Tibial artery (tissue), 4 donors: ENCODE measurements at regions not wholly inside any gene's neighbourhood (a gene's known extent, or its start where the extent isn't known, plus 50 kb on each side); places are given as distances from the start of the nearest gene placed in this dataset.

Source experiments
- DNase-seq, 2 donors: peaks; one replicate each; pipeline ENCODE4 v3.0.0-alpha.2; 2019
- H3K27ac ChIP-seq, 2 donors: fragments of 200-600 bp; sonication (generic) in 1 of 2; 1 replicate in 1 of 2; 2 replicates in 1 of 2; pipeline ENCODE4 v1.5.1; 2018 to 2019; ENCODE audit warnings: mild to moderate bottlenecking in 1 of 2
- H3K27me3 ChIP-seq, 2 donors: fragments of 200-600 bp; sonication (generic) in 1 of 2; one replicate each; pipeline versions ENCODE4 v1.5.1 to v1.6.0; 2016 to 2019
- H3K36me3 ChIP-seq, 3 donors: fragments of 200-600 bp; sonication (generic) in 2 of 3; one replicate each; pipeline ENCODE4 v1.5.1; 2016 to 2019; ENCODE audit warnings: mild to moderate bottlenecking in 2 of 3
- H3K4me1 ChIP-seq, 4 donors: fragments of 200-600 bp; sonication (generic) in 2 of 4; 1 replicate in 3 of 4; 2 replicates in 1 of 4; pipeline ENCODE4 v1.5.1; 2016 to 2019
- H3K4me3 ChIP-seq, 2 donors: fragments of 200-600 bp; sonication (generic) in 1 of 2; 1 replicate in 1 of 2; 2 replicates in 1 of 2; pipeline ENCODE4 v1.5.1; 2018 to 2019; ENCODE audit warnings: mild to moderate bottlenecking in 2 of 2
- H3K9me3 ChIP-seq, 3 donors: fragments of 200-600 bp; sonication (generic) in 1 of 3; one replicate each; pipeline ENCODE4 v1.5.1; 2016 to 2019
- CTCF ChIP-seq, 2 experiments: fragments of 200-600 bp in 1 of 2; fragments of 450-650 bp in 1 of 2; IDR thresholded peaks; one replicate each; pipeline ENCODE4 v1.5.1; 2017 to 2019; ENCODE audit warnings: antibody characterized with exemption in 2 of 2, mild to moderate bottlenecking in 1 of 2, moderate library complexity in 1 of 2
- intact Hi-C: fragments of 100-400 bp; cut with DNase I; formaldehyde crosslinking; loops from one replicate; pipeline ENCODE4 v1.15.0; 2023; ENCODE audit warnings: low total_unique reads

- intact Hi-C loops: no loop called here
- Histone ChIP-seq H3K4me1 (no peaks in the 10 kb centered on the region), H3K27ac (no peak overlapping the region), H3K4me3 (no peak overlapping the region), H3K36me3 (no peaks in the 10 kb centered on the region), H3K9me3 (no peaks in the 10 kb centered on the region), H3K27me3 (no peaks in the 10 kb centered on the region)
- DNase-seq: no peak
- no peak for TF ChIP-seq CTCF (IDR thresholded peaks at IDR 0.05)
These were observed 162.4 kb upstream of the DUSP10 start for GRCh38 chr1:221904319-221904718.

GRCh38 chr1:221903594-221903993 lies 161.7 kb upstream of the DUSP10 start:
- no peak for TF ChIP-seq CTCF (IDR thresholded peaks at IDR 0.05)
- Histone ChIP-seq H3K4me3 (no peak overlapping the region), H3K9me3 (no peaks in the 10 kb centered on the region), H3K36me3 (no peaks in the 10 kb centered on the region), H3K27me3 (no peaks in the 10 kb centered on the region), H3K27ac (no peak overlapping the region), H3K4me1 (no peaks in the 10 kb centered on the region)
- intact Hi-C loops: no loop called here
- DNase-seq: no peak

GRCh38 chr1:221902961-221903360 lies 161.1 kb upstream of the DUSP10 start:
- intact Hi-C loops: no loop called here
- Histone ChIP-seq H3K9me3 (no peaks in the 10 kb centered on the region), H3K36me3 (no peaks in the 10 kb centered on the region), H3K4me1 (no peaks in the 10 kb centered on the region), H3K27me3 (no peaks in the 10 kb centered on the region), H3K4me3 (no peak overlapping the region), H3K27ac (no peak overlapping the region)
- no peak for DNase-seq
- TF ChIP-seq CTCF (IDR thresholded peaks at IDR 0.05): no peak

- no peak for DNase-seq
- Histone ChIP-seq H3K4me3 (no peak overlapping the region), H3K4me1 (peaks cover 0 to 12% (median 0%) of the 10 kb centered on the region in 4 donors), H3K27ac (no peak overlapping the region), H3K36me3 (no peaks in the 10 kb centered on the region), H3K9me3 (no peaks in the 10 kb centered on the region), H3K27me3 (no peaks in the 10 kb centered on the region)
- intact Hi-C loops: no loop called here
- no peak for TF ChIP-seq CTCF (IDR thresholded peaks at IDR 0.05)
These were observed 158.8 kb upstream of the DUSP10 start for GRCh38 chr1:221900678-221901077.

- Histone ChIP-seq H3K27ac (no peak overlapping the region), H3K9me3 (no peaks in the 10 kb centered on the region), H3K36me3 (no peaks in the 10 kb centered on the region), H3K4me3 (no peak overlapping the region), H3K27me3 (no peaks in the 10 kb centered on the region), H3K4me1 (peaks cover 0 to 14% (median 0%) of the 10 kb centered on the region in 4 donors)
- no peak for DNase-seq
- no peak for TF ChIP-seq CTCF (IDR thresholded peaks at IDR 0.05)
- intact Hi-C loops: no loop called here
These were observed 155.4 kb upstream of the DUSP10 start for GRCh38 chr1:221897321-221897721.

- no peak for DNase-seq
- no peak for TF ChIP-seq CTCF (IDR thresholded peaks at IDR 0.05)
- H3K4me3 ChIP-seq: no peak overlapping the region
- intact Hi-C loops: no loop called here
- H3K36me3 ChIP-seq: no peaks in the 10 kb centered on the region
- no peaks in the 10 kb centered on the region for H3K27me3 ChIP-seq
- H3K4me1 ChIP-seq: peaks cover 0 to 21% (median under 1%) of the 10 kb centered on the region in 4 donors
- H3K27ac ChIP-seq: no peak overlapping the region
- H3K9me3 ChIP-seq: no peaks in the 10 kb centered on the region
These were observed 150.5 kb upstream of the DUSP10 start for GRCh38 chr1:221892301-221892830.
